ENCODE measurements at regions not wholly inside any gene's neighbourhood (a gene's known extent, or its start where the extent isn't known, plus 50 kb on each side); places are given as distances from the start of the nearest gene placed in this dataset.
"Not testable (repeated sequence)": the region's sequence is repeated elsewhere in the genome, so short reads cannot be mapped to it uniquely, and the experiment has no call there.

DNA sequence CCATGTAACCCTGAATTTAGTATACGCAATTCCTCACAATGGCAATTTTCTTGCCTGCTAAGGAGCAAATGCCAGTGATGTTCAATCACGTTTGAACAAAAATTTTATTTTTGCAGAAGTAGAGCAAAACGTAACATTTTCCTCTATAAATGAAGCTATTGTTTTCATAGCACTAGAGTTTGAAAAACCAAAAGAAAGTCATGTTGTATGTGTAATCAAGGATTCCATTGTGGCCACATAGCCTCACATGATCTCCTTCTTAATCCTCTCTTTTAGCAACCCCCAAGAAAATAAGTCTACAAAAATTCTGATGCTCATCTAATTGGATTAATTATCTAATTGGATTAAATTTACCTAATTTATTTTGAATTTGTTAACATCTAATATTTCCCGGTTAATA lies 1217.4 kb upstream of the FLRT2 start:
- no peaks in the 10 kb centered on the region for H3K36me3 ChIP-seq
- ATAC-seq (no peak), DNase-seq (no peak)
- no peak overlapping the region for H3K27ac ChIP-seq
- no peaks in the 10 kb centered on the region for H3K4me1 ChIP-seq
- H3K27me3 ChIP-seq (ENCODE audit: low read depth), result no peaks in the 10 kb centered on the region
- H3K4me3 ChIP-seq, result no peak overlapping the region
- TF ChIP-seq, protein P1, sequence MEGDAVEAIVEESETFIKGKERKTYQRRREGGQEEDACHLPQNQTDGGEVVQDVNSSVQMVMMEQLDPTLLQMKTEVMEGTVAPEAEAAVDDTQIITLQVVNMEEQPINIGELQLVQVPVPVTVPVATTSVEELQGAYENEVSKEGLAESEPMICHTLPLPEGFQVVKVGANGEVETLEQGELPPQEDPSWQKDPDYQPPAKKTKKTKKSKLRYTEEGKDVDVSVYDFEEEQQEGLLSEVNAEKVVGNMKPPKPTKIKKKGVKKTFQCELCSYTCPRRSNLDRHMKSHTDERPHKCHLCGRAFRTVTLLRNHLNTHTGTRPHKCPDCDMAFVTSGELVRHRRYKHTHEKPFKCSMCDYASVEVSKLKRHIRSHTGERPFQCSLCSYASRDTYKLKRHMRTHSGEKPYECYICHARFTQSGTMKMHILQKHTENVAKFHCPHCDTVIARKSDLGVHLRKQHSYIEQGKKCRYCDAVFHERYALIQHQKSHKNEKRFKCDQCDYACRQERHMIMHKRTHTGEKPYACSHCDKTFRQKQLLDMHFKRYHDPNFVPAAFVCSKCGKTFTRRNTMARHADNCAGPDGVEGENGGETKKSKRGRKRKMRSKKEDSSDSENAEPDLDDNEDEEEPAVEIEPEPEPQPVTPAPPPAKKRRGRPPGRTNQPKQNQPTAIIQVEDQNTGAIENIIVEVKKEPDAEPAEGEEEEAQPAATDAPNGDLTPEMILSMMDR (IDR thresholded peaks at IDR 0.05), result no peak
- intact Hi-C loops (cut with DNase I), result no loop called here
- no peaks in the 10 kb centered on the region for H3K9me3 ChIP-seq

DNA sequence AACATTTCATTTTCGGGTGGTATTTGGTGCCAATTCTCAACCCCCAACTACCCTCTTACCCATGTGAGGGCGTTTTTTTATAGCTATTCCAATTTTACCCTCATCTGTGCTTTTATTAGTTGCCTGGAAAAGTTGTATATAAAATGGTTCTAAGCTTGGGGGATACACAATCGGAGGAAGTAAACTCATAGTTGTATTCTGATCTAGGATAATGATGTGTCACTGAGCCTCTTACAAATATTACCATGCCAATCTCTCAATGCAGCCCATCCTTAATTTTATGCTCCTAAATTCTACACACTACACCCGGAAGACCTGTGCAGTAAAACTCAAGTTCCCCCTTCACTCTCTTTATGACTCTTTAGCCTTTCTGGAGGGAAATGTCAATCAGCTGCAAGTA lies 1206.5 kb upstream of the FLRT2 start:
- Histone ChIP-seq H3K27ac (no peak overlapping the region), H3K27me3 (ENCODE audit: low read depth) (no peaks in the 10 kb centered on the region), H3K4me1 (no peaks in the 10 kb centered on the region), H3K9me3 (no peaks in the 10 kb centered on the region), H3K4me3 (no peak overlapping the region), H3K36me3 (no peaks in the 10 kb centered on the region)
- no peak for DNase-seq
- TF ChIP-seq, protein P1 (IDR thresholded peaks at IDR 0.05), result no peak
- intact Hi-C loops (cut with DNase I), result no loop called here
- ATAC-seq, result no peak

DNA sequence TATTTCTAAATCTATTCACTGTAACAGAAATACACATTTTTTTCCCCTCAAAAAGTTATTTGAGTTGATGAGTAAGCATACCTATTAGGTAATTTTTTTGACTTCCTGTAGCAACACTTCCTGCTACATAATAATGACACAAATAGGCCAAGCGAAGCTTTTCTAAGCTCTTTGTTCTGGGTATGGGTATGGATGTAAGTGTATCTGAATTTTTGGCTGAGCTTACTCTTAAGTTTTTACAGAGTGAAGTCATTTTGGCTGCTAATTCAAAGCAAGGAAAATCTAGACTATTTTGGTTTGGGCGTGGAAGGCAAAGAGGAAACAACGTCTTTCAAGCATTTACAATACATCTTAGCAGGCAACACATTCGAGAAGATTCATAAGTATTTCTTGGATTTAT lies 1206.0 kb upstream of the FLRT2 start:
- intact Hi-C loops (cut with DNase I), result no loop called here
- Histone ChIP-seq H3K4me1 (no peaks in the 10 kb centered on the region), H3K36me3 (no peaks in the 10 kb centered on the region), H3K27ac (no peak overlapping the region), H3K27me3 (ENCODE audit: low read depth) (no peaks in the 10 kb centered on the region), H3K9me3 (no peaks in the 10 kb centered on the region), H3K4me3 (no peak overlapping the region)
- DNase-seq (no peak), ATAC-seq (no peak)
- TF ChIP-seq, protein P1 (IDR thresholded peaks at IDR 0.05), result no peak

DNA sequence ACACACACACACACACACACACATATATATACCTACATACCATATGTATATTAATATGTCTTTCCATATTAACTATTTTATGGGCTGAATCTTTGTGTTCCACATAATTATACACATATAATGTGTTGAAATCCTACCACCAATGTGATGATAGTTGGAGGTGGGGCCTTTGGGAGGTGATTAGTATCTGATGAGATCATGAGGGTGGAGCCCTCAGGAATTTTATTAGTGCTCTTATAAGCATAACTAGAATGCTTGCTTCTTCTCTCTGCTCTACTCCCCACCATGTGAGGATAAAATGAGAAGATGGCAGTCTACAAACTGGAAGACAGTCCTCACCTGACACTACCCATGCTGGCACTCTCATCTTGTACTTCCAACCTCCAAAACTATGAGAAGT lies 1193.5 kb upstream of the FLRT2 start:
- DNase-seq (no peak), ATAC-seq (no peak)
- Histone ChIP-seq H3K4me1 (no peaks in the 10 kb centered on the region), H3K36me3 (no peaks in the 10 kb centered on the region), H3K27ac (no peak overlapping the region), H3K27me3 (ENCODE audit: low read depth) (no peaks in the 10 kb centered on the region), H3K9me3 (no peaks in the 10 kb centered on the region), H3K4me3 (no peak overlapping the region)
- intact Hi-C loops (cut with DNase I), result no loop called here
- TF ChIP-seq, protein P1 (IDR thresholded peaks at IDR 0.05), result no peak

DNA sequence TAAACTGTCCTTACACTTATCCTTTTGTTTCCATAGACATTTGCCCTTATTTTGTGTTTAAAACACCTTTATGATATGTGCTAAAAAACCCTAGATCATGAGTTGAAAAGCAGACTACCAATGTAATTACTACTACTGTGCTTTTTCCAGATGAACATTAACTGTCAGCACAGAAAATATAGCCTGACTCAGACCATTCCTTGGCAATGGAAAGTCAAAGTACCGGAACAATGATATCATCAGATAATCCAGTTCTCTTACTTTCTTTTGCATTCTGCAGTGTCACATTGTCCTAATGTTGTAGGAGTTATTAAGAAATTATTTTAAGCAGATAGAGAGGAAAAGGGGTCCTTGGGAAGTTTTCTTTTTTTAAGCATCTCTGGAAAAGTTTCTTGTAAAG lies 1189.0 kb upstream of the FLRT2 start:
- no peaks in the 10 kb centered on the region for H3K36me3 ChIP-seq
- TF ChIP-seq, protein P1 (IDR thresholded peaks at IDR 0.05), result no peak
- no peak overlapping the region for H3K27ac ChIP-seq
- intact Hi-C loops (cut with DNase I), result no loop called here
- no peak overlapping the region for H3K4me3 ChIP-seq
- no peak for ATAC-seq
- H3K27me3 ChIP-seq (ENCODE audit: low read depth), result no peaks in the 10 kb centered on the region
- no peaks in the 10 kb centered on the region for H3K4me1 ChIP-seq
- no peaks in the 10 kb centered on the region for H3K9me3 ChIP-seq
- DNase-seq, result no peak

DNA sequence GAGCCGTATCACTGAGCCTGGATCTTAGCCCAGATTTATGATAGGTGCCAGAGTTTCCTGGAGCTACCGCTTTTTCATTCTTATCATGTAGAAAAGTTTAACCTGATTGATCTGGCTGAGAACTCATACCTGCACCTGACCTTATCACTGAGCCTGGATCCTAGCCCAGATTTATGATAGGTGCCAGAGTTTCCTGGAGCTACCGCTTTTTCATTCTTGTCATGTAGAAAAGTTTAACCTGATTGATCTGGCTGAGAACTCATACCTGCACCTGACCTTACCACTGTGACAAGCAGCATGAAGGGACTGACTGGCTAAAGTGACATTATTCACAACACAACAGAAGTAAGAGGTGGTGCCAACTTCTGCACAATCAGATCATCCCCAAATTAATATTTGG lies 1188.1 kb upstream of the FLRT2 start:
- DNase-seq; H3K36me3 ChIP-seq; H3K27me3 ChIP-seq (ENCODE audit: low read depth); intact Hi-C loops (cut with DNase I); H3K27ac ChIP-seq; H3K4me1 ChIP-seq; ATAC-seq; H3K4me3 ChIP-seq; H3K9me3 ChIP-seq: not testable (repeated sequence)
